Type B pancreatic cell (in vitro differentiated cells): ENCODE measurements at regions not wholly inside any gene's neighbourhood (a gene's known extent, or its start where the extent isn't known, plus 50 kb on each side); places are given as distances from the start of the nearest gene placed in this dataset.
"Not testable (repeated sequence)": the region's sequence is repeated elsewhere in the genome, so short reads cannot be mapped to it uniquely, and the experiment has no call there.

Experiments used
- DNase-seq: peaks from one replicate; pipeline ENCODE4 v3.0.0; 2021; ENCODE audit warnings: mixed read lengths; ENCODE audit not compliant: unreplicated experiment; ENCODE audit errors: extremely low spot score
- H3K27ac Mint-ChIP-seq: 2 replicates; pipeline ENCODE4 v1.8.0; 2021; ENCODE audit warnings: mild to moderate bottlenecking, mixed read lengths
- H3K27me3 Mint-ChIP-seq: 2 replicates; pipeline ENCODE4 v1.8.0; 2021; ENCODE audit warnings: mixed read lengths
- H3K36me3 Mint-ChIP-seq: 2 replicates; pipeline ENCODE4 v1.8.0; 2021; ENCODE audit warnings: mixed read lengths
- H3K4me1 Mint-ChIP-seq: one replicate; pipeline ENCODE4 v1.8.0; 2021; ENCODE audit warnings: mixed read lengths; ENCODE audit not compliant: unreplicated experiment
- H3K4me3 Mint-ChIP-seq: 2 replicates; pipeline ENCODE4 v1.8.0; 2021; ENCODE audit warnings: mild to moderate bottlenecking, mixed read lengths
- H3K9me3 Mint-ChIP-seq: 2 replicates; pipeline ENCODE4 v1.8.0; 2021; ENCODE audit warnings: mixed read lengths
- TF ChIP-seq, protein P1 (sequence below): fragments of 200-600 bp; sonication (generic); conservative IDR thresholded peaks from 2 replicates; pipeline ENCODE4 v1.5.0; 2021; ENCODE audit warnings: antibody characterized with exemption, mild to moderate bottlenecking

- H3K27ac Mint-ChIP-seq = no peak overlapping the region
- DNase-seq = no peak
- no peaks in the 10 kb centered on the region for H3K27me3 Mint-ChIP-seq
- peaks cover 4% of the 10 kb centered on the region for H3K4me1 Mint-ChIP-seq
- TF ChIP-seq, protein P1, sequence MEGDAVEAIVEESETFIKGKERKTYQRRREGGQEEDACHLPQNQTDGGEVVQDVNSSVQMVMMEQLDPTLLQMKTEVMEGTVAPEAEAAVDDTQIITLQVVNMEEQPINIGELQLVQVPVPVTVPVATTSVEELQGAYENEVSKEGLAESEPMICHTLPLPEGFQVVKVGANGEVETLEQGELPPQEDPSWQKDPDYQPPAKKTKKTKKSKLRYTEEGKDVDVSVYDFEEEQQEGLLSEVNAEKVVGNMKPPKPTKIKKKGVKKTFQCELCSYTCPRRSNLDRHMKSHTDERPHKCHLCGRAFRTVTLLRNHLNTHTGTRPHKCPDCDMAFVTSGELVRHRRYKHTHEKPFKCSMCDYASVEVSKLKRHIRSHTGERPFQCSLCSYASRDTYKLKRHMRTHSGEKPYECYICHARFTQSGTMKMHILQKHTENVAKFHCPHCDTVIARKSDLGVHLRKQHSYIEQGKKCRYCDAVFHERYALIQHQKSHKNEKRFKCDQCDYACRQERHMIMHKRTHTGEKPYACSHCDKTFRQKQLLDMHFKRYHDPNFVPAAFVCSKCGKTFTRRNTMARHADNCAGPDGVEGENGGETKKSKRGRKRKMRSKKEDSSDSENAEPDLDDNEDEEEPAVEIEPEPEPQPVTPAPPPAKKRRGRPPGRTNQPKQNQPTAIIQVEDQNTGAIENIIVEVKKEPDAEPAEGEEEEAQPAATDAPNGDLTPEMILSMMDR = no peak
- no peak overlapping the region for H3K4me3 Mint-ChIP-seq
- H3K36me3 Mint-ChIP-seq = no peaks in the 10 kb centered on the region
- H3K9me3 Mint-ChIP-seq = peaks cover 2% of the 10 kb centered on the region
Observed at GRCh38 chr7:112540839-112541577, 60.2 kb downstream of the LSMEM1 start.

DNA sequence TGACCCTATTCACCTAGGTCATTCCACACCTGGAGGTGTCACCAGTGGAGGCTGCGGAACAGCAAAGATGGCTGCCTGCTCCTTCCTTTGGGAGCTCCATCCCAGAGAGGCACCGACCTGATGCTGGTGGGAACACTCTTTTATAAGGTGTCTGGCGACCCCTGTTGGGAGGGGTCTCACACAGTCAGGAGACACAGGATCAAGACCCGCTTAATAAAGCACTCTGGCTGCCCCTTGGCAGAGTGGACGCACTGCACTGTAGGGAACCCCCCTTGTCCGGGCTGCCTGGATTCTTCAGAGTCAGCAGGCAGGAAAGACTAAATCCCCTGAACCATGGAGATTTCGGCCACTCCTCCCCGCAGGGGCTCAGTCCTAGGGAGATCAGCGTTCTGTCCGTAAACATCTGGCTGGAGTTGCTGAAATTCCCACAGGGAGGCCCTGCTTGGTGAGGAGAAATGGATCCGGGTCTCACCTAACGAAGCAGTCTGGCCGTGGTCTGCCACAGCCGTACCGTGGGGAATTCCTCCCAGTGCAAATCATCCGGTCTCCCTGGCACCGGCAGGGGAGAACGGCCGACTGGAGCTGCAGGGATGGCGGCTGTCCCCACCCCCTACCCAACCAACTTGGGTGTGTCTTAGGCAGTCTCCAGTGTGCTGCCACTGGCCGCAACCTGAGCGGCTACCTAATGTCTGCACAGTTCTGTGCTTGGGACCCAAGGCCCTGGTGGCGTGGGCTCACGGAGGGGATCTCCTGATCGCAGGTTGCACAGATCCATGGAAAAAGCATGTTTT lies 66.1 kb downstream of the LSMEM1 start:
- Mint-ChIP-seq H3K4me1 (no peaks in the 10 kb centered on the region), H3K27me3 (no peaks in the 10 kb centered on the region), H3K9me3 (peaks cover 5% of the 10 kb centered on the region), H3K36me3 (no peaks in the 10 kb centered on the region), H3K27ac (no peak overlapping the region), H3K4me3 (no peak overlapping the region)
- DNase-seq = no peak
- TF ChIP-seq, protein P1 = no peak

GRCh38 chr7:112547916-112548315 lies 67.1 kb downstream of the LSMEM1 start:
- H3K27me3 Mint-ChIP-seq = no peaks in the 10 kb centered on the region
- no peak overlapping the region for H3K27ac Mint-ChIP-seq
- H3K4me3 Mint-ChIP-seq = no peak overlapping the region
- DNase-seq = no peak
- no peaks in the 10 kb centered on the region for H3K36me3 Mint-ChIP-seq
- H3K9me3 Mint-ChIP-seq = peaks cover 5% of the 10 kb centered on the region
- H3K4me1 Mint-ChIP-seq = no peaks in the 10 kb centered on the region
- TF ChIP-seq, protein P1 = no peak

- no peak overlapping the region for H3K27ac Mint-ChIP-seq
- no peak overlapping the region for H3K4me3 Mint-ChIP-seq
- H3K36me3 Mint-ChIP-seq = no peaks in the 10 kb centered on the region
- H3K9me3 Mint-ChIP-seq = peaks cover 5% of the 10 kb centered on the region
- DNase-seq = no peak
- H3K27me3 Mint-ChIP-seq = no peaks in the 10 kb centered on the region
- H3K4me1 Mint-ChIP-seq = no peaks in the 10 kb centered on the region
- TF ChIP-seq, protein P1 = peak; percentile 79
Observed at GRCh38 chr7:112550468-112551060, 69.8 kb downstream of the LSMEM1 start.

- not testable (repeated sequence) for H3K4me1 Mint-ChIP-seq, H3K9me3 Mint-ChIP-seq, H3K27me3 Mint-ChIP-seq, DNase-seq, H3K36me3 Mint-ChIP-seq, H3K4me3 Mint-ChIP-seq, H3K27ac Mint-ChIP-seq
Observed at GRCh38 chr7:112551521-112551920, 70.7 kb downstream of the LSMEM1 start.

- Mint-ChIP-seq H3K4me1 (no peaks in the 10 kb centered on the region), H3K27me3 (no peaks in the 10 kb centered on the region), H3K9me3 (no peaks in the 10 kb centered on the region), H3K27ac (no peak overlapping the region), H3K4me3 (no peak overlapping the region), H3K36me3 (no peaks in the 10 kb centered on the region)
- no peak for DNase-seq
- TF ChIP-seq, protein P1 = peak; percentile 56
Observed at GRCh38 chr7:112554591-112554990, 73.8 kb downstream of the LSMEM1 start.
